ENCODE measurements at regions not wholly inside any gene's neighbourhood (a gene's known extent, or its start where the extent isn't known, plus 50 kb on each side); places are given as distances from the start of the nearest gene placed in this dataset.
"Not testable (repeated sequence)": the region's sequence is repeated elsewhere in the genome, so short reads cannot be mapped to it uniquely, and the experiment has no call there.

DNA sequence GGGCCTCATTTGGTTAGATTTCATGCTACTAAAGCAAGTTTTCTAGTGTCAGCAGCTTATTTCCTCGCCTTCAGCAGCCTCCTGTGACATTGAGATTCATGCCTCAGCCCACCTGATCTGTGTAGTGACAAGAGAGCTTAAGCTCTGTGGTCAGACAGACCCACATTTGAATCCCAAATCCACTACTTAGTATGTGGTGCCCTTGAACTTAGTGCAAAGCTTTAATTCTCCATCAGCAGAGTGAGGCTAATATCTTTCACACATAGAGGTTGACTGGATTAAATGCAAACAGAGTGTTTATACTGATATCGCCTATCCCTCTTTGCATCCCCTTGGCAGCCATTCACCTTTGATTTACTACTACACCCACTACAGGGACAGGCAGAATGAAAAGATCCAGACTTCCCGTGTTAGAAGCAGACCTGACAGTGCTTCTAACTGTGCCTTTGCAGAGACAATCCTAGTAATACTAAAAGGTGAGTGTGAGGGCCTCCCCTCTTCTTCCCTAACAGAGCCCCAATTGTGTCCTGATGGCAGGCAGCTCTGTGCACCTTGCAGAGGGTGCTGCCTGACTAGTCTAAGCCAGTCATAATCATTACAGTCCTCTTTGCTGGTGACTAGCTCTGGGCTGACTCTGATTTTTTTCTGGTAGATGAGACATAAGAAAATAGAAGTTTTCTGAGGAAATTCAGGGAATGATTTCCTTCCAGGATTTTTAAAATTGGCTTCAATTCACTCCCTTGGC lies 264.0 kb downstream of the CTH start:
- DNase-seq: no peak

DNA sequence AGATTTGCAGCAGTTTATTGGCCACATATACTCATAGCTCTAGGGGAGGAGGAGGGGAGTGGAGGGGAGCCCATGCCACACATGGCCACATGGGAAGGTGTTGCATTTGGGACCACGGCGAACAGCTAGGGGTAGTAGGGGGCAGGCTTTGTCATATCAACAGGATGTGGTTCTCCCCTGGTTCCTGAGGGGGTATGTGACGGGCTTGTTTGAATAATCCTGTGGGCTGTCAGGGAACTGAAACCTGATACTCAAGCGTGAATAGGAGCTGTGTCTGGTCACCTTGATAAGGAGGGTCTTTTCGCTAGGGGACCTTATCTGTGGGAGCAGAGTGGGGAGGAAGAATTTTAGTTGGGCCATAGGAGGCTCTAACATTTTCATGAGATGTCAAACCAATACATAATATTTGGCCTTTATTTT lies 264.7 kb downstream of the CTH start:
- no peak for DNase-seq

DNA sequence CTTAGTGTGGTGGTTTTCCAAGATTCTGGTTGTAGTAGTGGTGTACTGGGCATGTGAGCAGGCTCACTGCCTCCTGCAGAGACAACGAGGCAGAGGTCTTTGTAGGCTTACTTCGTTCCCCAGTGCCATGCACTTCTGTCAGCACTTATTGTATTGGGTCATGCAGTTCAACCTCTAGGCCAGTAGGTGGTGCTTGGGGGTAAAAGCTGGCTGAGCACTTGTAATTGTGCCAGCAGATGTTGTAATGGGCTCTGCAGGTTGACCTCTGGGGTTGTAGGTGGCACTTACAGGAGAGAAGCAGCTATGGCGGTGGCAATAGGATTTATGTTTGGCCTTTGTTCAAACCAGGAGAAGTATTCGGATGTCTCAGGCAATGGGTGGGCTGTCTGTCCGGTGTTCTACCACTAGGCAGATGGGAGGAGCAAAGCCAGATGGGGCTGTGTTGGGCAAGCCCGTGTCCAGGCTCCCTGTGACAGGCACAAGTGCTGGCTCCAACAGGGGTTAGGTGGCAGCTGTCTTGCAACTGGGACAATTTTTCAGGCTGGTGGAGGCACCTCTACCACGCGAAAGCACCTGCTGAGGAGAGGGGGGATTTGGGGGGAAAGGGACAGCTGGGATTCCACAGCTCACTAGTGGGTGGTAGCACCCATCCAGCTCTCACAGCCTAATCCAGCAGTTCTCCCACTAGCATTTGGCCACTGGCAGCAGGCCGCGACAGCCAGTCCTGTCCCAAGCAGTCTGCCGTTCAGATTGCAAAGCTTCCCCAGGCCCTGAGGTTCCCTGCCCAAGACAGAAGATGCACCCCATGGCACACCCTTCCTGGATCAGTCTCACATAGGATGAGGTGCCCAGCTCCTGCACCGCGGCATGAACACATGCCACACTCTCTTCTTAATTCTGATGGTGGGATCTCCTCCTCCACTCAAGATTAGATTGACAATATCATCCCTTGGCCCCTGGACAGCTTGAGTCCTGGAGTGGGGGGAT lies 274.5 kb downstream of the CTH start:
- DNase-seq: peak in 5 of 14 donors; percentile 1 to 32 (median 13)

DNA sequence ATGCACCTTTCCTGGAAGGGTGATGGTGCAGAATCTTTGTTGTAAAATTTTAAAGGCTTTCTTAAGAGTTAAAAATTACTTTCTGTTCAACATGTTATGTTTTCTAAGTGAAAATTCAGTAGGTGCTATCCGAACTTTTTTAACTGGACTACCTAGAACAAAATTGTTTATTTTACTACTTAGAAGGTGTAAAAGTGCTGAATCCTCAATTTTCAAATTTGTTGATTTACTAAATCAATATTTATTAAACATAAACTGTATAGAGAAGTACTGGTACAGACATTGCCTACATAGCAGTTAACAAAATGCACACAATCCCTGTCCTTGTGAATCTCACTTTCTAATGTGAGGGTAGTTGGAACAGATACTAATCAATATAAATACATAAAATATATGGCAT lies 277.5 kb downstream of the CTH start:
- no peak for DNase-seq

DNA sequence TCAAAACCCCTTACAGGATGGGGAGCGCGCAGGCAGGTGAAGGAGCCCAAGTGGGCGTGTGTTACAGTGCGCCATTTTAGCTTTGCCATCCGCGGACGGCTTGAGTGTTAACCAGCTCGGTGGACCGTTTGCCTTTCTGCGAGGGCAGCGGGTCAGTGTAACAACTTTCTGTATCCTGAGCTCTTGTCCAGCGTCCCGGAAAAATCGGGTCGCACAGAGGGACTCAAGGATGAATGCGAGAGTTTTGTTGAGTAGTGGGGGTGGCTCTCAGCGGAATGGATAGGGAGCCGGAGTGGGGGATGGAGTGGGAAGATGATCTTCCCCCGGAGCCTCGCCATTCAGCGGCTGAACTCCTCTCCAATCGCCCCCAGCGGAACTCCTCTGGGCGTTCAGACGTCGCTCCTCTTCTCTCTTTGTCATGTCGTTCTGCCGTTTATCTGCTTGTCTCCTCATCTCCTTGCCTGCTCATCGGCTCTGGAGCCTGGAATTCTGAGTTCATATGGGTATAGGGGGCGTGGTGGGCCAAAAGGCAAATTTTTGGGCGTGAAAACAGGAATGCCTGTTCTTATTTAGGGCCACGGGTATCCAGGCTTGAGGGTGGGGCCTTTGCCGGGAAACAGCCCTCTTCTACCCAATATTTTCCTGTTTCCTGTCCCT lies 295.4 kb downstream of the CTH start:
- no peak for DNase-seq

DNA sequence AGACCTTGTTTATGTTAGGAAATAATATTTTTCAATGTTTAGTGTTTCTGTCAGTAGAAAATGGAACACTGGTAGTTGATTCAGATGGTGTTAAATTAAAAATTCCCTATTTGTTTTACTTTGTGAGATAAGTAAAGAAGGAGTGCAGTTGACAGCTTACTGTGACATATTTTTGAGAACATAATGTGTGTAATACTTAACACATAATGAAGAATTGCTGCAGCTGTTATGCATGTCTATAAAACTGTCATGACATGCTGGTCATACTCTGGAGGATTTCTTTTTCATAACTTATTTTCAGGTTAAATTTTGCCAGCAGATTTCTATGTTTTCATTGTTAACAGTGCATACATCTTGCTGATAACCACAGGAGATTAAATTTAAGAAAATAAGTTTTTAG lies 296.1 kb downstream of the CTH start:
- no peak for DNase-seq

DNA sequence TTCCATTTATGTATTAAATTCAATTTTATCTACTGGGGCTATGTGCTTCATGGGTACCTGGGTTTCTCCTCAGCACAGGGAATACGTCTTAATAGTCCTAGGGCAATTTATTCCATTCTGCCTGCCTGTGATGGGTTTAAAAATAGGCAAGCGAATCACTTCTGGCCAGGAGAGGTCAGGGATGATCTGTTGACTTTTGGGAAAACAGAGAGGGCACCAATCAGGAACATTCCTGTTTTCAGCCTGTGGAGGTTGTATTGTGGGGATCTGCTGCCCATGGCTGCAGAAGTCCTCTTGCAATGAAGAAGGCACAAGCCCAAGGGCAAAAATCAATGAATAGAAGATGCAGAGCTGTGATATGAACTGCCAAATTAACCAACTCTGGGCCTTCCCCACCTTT lies 303.1 kb downstream of the CTH start:
- no peak for DNase-seq

DNA sequence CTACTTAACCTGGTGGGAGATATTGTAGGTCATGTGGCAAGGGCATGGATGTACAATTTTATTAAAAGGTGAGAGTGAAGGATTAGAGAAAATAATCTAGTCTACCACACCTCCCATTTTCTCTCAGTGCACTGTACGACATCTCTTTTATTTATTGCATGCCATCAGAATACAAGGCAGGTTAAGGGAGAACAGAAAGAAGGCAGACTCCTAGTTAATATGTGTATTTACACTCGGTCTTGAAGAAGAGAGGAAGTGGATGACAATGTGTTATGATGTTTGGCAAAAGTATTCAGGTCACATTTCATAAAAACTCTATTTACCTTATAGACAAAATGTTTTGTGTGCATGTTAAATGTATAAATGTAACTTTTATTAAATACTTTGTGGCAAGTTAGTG lies 306.1 kb downstream of the CTH start:
- no peak for DNase-seq

DNA sequence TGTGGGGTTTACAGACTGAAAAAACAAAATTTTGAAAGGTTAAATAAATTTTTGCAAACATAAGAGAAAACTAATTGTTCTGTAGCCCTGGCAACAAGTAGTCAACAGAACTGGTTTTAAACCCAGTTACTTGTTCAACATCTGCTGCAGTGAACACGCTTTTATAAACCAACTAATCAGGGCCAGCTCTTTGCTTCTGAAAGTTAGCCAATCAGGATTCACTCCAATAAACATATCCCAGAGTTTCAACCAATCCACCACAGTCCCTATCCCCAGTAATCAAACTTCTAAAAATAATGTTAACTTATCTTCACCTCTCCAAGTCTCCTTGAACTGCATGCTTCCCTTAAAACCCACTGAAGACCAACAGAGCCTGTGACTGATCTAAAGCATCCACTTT lies 306.6 kb downstream of the CTH start:
- no peak for DNase-seq

DNA sequence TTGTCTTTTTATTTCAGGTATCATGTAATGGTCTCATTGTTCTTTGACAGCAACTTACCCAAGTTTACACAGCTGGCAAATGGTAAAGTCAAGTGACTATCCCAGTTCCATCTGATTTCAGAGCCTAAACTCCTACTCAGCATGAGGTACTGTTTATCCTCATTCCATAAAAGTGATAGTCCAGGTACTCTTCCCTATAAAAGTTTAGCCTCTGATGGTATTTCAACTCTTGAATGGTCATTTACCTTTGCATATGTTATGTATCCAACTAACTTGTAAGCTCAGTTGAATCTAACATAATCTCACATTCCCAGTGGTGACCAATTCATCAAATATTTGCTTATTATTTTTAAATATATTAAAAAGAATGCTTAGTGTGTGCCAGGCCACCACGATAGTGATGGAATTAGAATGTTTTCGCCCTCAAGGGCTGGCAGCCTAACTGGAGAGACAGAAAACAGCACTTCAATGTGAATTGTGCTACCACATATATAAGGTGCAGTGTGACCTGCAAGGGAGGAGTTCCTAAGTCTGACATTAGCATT lies 307.1 kb downstream of the CTH start:
- no peak for DNase-seq

DNA sequence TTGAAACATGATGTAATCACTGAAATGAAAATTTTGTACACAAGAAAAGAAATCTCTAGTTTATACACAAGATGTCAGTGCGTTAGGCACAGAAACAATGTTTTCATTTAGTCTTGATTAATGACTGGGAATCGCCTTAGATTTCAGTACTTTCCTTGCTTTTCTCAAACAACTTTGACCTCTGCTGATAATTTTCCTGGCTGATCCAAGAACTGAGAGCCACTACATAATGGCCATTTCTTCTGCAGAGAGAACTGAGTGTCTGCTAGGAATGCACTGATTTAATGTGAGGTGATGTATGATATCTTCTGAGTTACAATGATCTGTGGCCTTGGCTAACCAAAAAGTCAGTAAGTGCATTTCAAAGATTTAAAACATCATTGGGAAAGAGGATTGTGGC lies 308.1 kb downstream of the CTH start:
- no peak for DNase-seq

DNA sequence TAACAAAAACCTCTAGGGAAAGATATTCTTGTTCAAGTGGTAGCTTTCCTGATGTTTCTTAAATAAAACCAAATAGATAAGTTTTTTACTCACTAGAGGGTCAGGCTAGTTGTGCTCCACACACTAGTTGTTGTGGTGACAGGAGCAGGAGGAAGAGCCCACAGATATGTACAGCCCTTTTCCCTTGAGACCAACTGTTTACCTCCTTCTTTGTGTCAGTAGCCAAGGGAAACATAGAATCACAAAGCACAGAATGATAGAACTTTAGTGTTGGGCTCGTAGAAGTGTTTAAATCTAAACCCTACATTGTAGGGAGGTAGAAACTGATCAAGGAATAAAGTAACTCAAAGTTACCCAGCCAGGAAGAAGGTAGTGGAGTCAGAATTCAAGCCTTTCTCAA lies 309.0 kb downstream of the CTH start:
- DNase-seq: no peak

DNA sequence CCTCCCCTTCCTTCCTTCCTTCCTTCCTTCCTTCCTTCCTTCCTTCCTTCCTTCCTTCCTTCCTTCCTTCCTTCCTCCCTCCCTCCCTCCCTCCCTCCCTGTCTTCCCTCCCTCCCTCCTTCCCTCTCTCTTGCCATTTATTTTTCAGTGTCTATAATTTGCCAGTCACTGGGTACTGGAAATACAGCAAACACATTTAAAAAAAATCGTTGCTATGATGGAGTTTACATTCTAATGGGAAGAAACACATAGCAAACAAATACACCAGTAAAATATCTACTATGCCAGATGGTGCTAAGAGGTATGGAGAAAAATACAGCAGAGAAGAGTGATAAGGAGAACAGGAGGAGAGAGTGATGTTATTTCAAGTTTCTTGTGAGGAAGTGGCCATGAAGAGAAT lies 309.5 kb downstream of the CTH start:
- DNase-seq: no peak

DNA sequence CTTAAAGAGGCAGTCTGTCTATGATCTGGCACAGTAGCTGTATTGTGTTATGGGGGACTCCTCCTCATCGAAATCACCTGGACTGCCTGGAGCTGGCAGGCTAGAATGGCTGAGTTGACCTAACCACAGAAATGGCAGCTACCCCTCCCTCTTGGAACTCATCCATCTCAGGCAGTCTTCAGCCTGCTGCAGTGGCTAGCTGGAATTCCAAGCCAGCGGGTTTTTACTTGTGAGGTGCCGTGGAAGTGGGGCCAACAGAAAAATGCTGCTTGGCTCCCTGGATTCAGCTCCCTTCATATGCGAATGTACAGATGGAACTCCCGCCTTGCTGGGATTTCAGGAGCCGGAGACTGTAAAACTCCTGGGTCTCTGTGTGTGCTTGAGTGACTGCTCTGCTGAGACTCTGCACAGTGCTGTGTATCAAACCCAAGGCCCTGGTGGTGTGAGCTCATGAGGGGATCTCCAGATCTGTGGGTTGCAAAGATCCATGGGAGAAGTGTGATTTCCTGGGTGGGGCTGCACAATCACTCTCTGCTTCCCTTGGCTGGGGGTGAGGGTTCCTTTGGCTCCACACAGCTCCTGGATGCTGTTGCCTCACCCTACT lies 316.9 kb downstream of the CTH start:
- DNase-seq: no peak

DNA sequence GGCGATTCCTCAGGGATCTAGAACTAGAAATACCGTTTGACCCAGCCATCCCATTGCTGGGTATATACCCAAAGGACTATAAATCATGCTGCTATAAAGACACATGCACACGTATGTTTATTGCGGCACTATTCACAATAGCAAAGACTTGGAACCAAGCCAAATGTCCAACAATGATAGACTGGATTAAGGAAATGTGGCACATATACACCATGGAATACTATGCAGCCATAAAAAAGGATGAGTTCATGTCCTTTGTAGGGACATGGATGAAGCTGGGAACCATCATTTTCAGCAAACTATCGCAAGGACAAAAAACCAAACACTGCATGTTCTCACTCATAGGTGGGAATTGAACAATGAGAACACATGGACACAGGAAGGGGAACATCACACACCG lies 311.1 kb downstream of the PTGER3 start:
- DNase-seq: not testable (repeated sequence)

DNA sequence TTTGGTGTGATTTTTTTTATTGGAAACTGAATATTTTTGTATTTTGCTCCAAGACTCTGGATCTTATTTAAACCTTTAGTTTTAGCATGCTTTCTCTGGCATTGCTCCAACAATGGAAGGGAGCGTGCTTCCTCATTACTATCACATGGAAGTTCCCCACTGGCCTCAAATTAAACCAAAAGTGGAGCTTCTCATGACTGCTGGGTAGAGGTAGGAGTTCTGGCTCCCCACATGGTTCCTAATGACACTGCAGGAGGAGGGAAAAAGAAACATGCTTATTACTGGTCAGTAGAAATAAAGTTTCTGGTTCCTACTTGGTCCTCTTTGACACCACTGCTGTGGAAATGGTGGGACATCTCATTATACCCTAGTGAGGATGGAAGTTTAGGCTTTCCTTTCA lies 310.5 kb downstream of the PTGER3 start:
- no peak for DNase-seq

DNA sequence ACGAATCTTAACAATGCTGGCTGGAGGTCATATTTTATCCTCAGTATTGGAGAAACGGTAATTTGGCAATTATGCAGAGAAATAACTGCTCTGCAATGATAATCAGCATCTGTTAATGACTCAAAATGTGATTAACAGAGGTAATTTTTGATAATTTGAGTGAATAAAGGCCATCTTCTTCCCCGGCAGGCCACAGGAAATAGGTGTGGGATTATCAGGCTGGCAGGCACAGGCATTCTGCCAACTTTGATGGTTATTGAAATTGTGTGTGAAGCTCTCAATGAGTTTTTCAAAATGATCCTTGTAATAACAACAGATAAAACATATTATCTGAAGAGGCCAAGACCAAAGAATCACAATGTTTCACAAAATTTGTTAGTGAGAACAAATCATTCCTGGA lies 309.0 kb downstream of the PTGER3 start:
- no peak for DNase-seq

DNA sequence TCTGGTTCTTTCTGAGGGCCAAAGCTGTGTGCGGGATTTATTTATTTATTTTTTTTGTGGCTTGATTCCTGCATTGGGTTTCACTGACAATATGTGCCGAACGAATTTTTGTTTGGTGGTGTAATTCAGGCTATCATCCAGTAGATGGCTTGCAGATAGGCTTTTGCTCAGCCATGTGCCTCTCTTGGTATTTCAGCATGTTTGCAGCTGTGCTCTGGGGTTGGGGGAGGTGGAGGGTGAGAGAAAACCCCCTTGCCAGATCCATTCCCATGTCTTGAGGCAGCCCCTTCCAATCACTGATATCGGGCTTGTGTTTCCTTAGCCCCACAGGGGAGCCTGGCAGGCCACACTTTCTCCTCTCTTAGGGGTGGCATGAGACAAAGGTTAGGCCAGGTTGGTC lies 302.4 kb downstream of the PTGER3 start:
- no peak for DNase-seq

DNA sequence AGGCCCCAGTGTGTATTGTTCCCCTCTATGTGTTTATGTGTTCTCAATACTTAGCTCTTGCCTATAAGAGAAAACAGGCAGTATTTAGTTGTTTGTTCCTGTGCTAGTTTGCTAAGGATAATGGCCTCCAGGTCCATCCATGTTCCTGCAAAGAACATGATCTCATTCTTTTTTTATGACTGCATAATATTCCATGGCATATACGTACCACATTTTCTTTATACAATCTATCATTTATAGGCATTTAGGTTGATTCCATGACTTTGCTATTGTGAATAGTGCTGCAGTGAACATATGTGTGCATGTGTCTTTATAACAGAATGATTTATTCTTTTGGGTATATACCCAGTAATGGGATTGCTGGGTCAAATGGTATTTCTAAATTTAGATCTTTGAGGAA lies 301.6 kb downstream of the PTGER3 start:
- not testable (repeated sequence) for DNase-seq

DNA sequence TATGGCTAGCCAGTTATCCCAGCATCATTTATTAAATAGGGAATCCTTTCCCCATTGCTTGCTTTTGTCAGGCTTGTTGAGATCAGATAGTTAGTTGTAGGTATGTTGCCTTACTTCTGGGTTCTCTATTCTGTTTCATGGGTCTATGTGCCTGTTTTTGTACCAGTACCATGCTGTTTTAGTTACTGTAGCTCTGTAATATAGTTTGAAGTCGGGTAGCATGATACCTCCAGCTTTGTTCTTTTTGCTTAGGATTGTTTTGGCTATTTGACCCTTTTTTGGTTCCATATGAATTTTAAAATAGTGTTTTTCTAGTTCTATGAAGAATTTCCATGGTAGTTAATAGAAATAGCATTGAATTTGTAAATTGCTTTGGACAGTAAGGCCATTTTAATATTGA lies 300.5 kb downstream of the PTGER3 start:
- DNase-seq: not testable (repeated sequence)

DNA sequence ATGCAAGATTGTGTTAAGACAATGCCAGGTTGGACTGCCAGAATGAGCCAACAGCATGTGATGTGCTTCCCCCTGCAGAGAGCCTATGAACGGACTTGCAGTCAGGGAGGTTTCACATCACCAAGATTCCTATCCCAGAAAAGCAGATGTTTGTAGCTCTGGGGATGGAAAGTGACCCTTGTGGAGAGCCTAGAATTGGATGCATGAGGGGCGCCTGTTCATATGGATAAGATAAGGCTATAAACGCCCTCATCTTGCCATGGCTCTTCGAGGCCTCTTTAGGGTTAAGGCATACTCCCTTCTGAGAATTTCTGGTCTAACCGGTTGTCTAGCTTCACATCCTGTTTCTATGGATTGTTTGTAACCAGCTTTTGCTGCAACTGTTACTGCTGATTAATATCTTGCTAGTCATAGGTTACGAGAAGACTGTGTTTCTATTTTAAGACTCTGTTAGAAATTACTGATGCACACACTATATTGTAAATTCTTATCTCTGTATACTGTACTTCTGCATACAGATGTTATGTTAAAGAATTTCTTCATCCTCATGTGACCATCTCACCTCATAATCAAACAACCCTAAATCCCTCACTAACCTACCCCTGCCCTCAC lies 295.8 kb downstream of the PTGER3 start:
- DNase-seq: not testable (repeated sequence)

DNA sequence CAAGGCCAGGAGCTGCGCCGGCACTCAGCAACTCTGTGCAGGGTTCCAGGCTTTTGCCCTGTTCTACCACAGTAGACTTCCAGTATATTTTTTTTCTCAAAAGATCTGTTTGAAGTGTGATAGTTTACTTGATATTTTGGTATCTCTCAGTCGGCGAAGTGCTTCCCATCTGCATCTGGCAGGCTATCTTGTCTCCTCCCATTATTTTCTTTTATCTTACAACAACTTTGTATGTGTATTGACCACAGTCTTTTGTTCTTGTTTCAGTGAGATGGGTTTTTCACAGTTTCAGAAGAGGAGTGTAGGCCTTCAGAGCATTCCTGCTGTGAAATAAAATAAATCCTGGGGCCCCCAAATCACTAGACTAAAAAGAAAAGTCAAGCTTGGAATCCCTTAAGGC lies 292.9 kb downstream of the PTGER3 start:
- no peak for DNase-seq

All from C1 segment of cervical spinal cord (tissue), 14 donors.